PC-3 (cell line): ENCODE measurements at regions not wholly inside any gene's neighbourhood (a gene's known extent, or its start where the extent isn't known, plus 50 kb on each side); places are given as distances from the start of the nearest gene placed in this dataset.

Source experiments
- CTCF ChIP-seq: fragments of 300-600 bp; sonication (generic); conservative IDR thresholded peaks from 2 replicates; pipeline ENCODE4 v1.5.1; 2017; ENCODE audit warnings: antibody characterized with exemption, low read depth, mild to moderate bottlenecking, low read length
- EZH2 ChIP-seq: fragments of 300-600 bp; sonication (generic); IDR thresholded peaks from one replicate; pipeline ENCODE4 v1.6.1; 2017; ENCODE audit warnings: antibody characterized with exemption, mild to moderate bottlenecking, low read length; ENCODE audit not compliant: unreplicated experiment
- EZH2phosphoT487 ChIP-seq: fragments of 300-600 bp; sonication (generic); IDR thresholded peaks from 2 replicates; pipeline ENCODE4 v1.6.1; 2018; ENCODE audit warnings: mild to moderate bottlenecking, antibody characterized with exemption, low read length, borderline replicate concordance

- TF ChIP-seq CTCF = no peak
- no peak for TF ChIP-seq EZH2
- TF ChIP-seq EZH2phosphoT487 = no peak
These were observed 116.5 kb downstream of the KIF26A start for GRCh38 chr14:104254735-104255400.
